ENCODE measurements at regions not wholly inside any gene's neighbourhood (a gene's known extent, or its start where the extent isn't known, plus 50 kb on each side); places are given as distances from the start of the nearest gene placed in this dataset.

- Histone ChIP-seq H3K4me1 (ENCODE audit: control insufficient read depth in 2 of 2, insufficient read depth in 1 of 2, low read depth in 1 of 2, low read length in 2 of 2) (peaks cover 0 to 1% of the 10 kb centered on the region in 2 donors), H3K36me3 (replicated peaks in 1 of 2; ENCODE audit: control insufficient read depth in 2 of 2, insufficient read depth in 2 of 2, low read length in 2 of 2) (no peaks in the 10 kb centered on the region), H2AFZ (ENCODE audit: low read length) (no peak overlapping the region), H4K91ac (ENCODE audit: low read depth, low read length, poor library complexity) (no peak overlapping the region), H3K9me3 (replicated peaks in 1 of 2; ENCODE audit: control insufficient read depth in 2 of 2, insufficient read depth in 1 of 2, low read depth in 1 of 2, low read length in 2 of 2) (no peaks in the 10 kb centered on the region), H2AK5ac (ENCODE audit: low read depth, low read length) (no peak overlapping the region), H2BK120ac (ENCODE audit: low read depth, low read length) (no peak overlapping the region), H3K9ac (ENCODE audit: low read depth, low read length, poor library complexity) (no peak overlapping the region), H3K4me3 (ENCODE audit: low read length in 2 of 2) (no peak overlapping the region), H3K4me2 (ENCODE audit: insufficient read depth, low read length, poor library complexity, severe bottlenecking) (no peak overlapping the region), H3K27ac (replicated peaks; ENCODE audit: low read length) (no peak overlapping the region), H3K27me3 (ENCODE audit: control insufficient read depth in 3 of 3, insufficient read depth in 3 of 3, low read depth in 1 of 3, low read length in 3 of 3) (peaks cover 0 to 9% (median 0%) of the 10 kb centered on the region in 3 experiments), H2BK12ac (ENCODE audit: low read length) (no peak overlapping the region), H3K14ac (ENCODE audit: low read length) (peak overlapping the region; percentile 50), H3K79me1 (ENCODE audit: low read depth, low read length) (no peaks in the 10 kb centered on the region), H2BK15ac (ENCODE audit: low read length) (no peak overlapping the region), H4K8ac (ENCODE audit: low read depth, low read length) (no peak overlapping the region), H3K18ac (ENCODE audit: low read length) (no peak overlapping the region), H3K23ac (ENCODE audit: low read depth, low read length, poor library complexity) (no peak overlapping the region), H2BK5ac (ENCODE audit: low read length) (no peak overlapping the region), H3K4ac (ENCODE audit: low read length) (no peak overlapping the region)
- no peak for DNase-seq (ENCODE audit: low spot score)
- no CpG with 5 or more reads among the region's 6 CpGs for WGBS, 2 donors (ENCODE audit: extremely low coverage in 2 of 2, insufficient read length in 2 of 2, insufficient replicate concordance in 1 of 2)
Measured at GRCh38 chr1:5617179-5617520, 375.1 kb downstream of the NPHP4 start.

- Histone ChIP-seq H2BK120ac (ENCODE audit: low read depth, low read length) (no peak overlapping the region), H3K79me1 (ENCODE audit: low read depth, low read length) (no peaks in the 10 kb centered on the region), H3K9ac (ENCODE audit: low read depth, low read length, poor library complexity) (no peak overlapping the region), H3K4me2 (ENCODE audit: insufficient read depth, low read length, poor library complexity, severe bottlenecking) (no peak overlapping the region), H2AFZ (ENCODE audit: low read length) (no peak overlapping the region), H3K27me3 (ENCODE audit: control insufficient read depth in 3 of 3, insufficient read depth in 3 of 3, low read depth in 1 of 3, low read length in 3 of 3) (peaks cover 0 to 9% (median 0%) of the 10 kb centered on the region in 3 experiments), H3K23ac (ENCODE audit: low read depth, low read length, poor library complexity) (no peak overlapping the region), H2AK5ac (ENCODE audit: low read depth, low read length) (no peak overlapping the region), H3K18ac (ENCODE audit: low read length) (no peak overlapping the region), H2BK12ac (ENCODE audit: low read length) (no peak overlapping the region), H3K27ac (replicated peaks; ENCODE audit: low read length) (no peak overlapping the region), H3K14ac (ENCODE audit: low read length) (no peak overlapping the region), H3K4me1 (ENCODE audit: control insufficient read depth in 2 of 2, insufficient read depth in 1 of 2, low read depth in 1 of 2, low read length in 2 of 2) (peaks cover 0 to 1% of the 10 kb centered on the region in 2 donors), H4K91ac (ENCODE audit: low read depth, low read length, poor library complexity) (no peak overlapping the region), H3K4ac (ENCODE audit: low read length) (no peak overlapping the region), H4K8ac (ENCODE audit: low read depth, low read length) (no peak overlapping the region), H3K36me3 (replicated peaks in 1 of 2; ENCODE audit: control insufficient read depth in 2 of 2, insufficient read depth in 2 of 2, low read length in 2 of 2) (no peaks in the 10 kb centered on the region), H3K4me3 (ENCODE audit: low read length in 2 of 2) (no peak overlapping the region), H3K9me3 (replicated peaks in 1 of 2; ENCODE audit: control insufficient read depth in 2 of 2, insufficient read depth in 1 of 2, low read depth in 1 of 2, low read length in 2 of 2) (no peaks in the 10 kb centered on the region), H2BK15ac (ENCODE audit: low read length) (no peak overlapping the region), H2BK5ac (ENCODE audit: low read length) (no peak overlapping the region)
- WGBS, 2 donors (ENCODE audit: extremely low coverage in 2 of 2, insufficient read length in 2 of 2, insufficient replicate concordance in 1 of 2) = no CpG with 5 or more reads among the region's 22 CpGs
- no peak for DNase-seq (ENCODE audit: low spot score)
Measured at GRCh38 chr1:5616366-5617178, 375.7 kb downstream of the NPHP4 start.

- Histone ChIP-seq H2BK5ac (ENCODE audit: low read length) (no peak overlapping the region), H4K8ac (ENCODE audit: low read depth, low read length) (no peak overlapping the region), H3K4me3 (ENCODE audit: low read length in 2 of 2) (no peak overlapping the region), H3K18ac (ENCODE audit: low read length) (no peak overlapping the region), H2BK15ac (ENCODE audit: low read length) (no peak overlapping the region), H3K36me3 (replicated peaks in 1 of 2; ENCODE audit: control insufficient read depth in 2 of 2, insufficient read depth in 2 of 2, low read length in 2 of 2) (no peaks in the 10 kb centered on the region), H3K27ac (replicated peaks; ENCODE audit: low read length) (no peak overlapping the region), H3K4ac (ENCODE audit: low read length) (no peak overlapping the region), H2AFZ (ENCODE audit: low read length) (no peak overlapping the region), H3K9ac (ENCODE audit: low read depth, low read length, poor library complexity) (no peak overlapping the region), H3K79me1 (ENCODE audit: low read depth, low read length) (no peaks in the 10 kb centered on the region), H3K14ac (ENCODE audit: low read length) (no peak overlapping the region), H3K4me2 (ENCODE audit: insufficient read depth, low read length, poor library complexity, severe bottlenecking) (no peak overlapping the region), H2AK5ac (ENCODE audit: low read depth, low read length) (no peak overlapping the region), H2BK12ac (ENCODE audit: low read length) (no peak overlapping the region), H3K9me3 (replicated peaks in 1 of 2; ENCODE audit: control insufficient read depth in 2 of 2, insufficient read depth in 1 of 2, low read depth in 1 of 2, low read length in 2 of 2) (no peaks in the 10 kb centered on the region), H3K23ac (ENCODE audit: low read depth, low read length, poor library complexity) (no peak overlapping the region), H2BK120ac (ENCODE audit: low read depth, low read length) (no peak overlapping the region), H3K4me1 (ENCODE audit: control insufficient read depth in 2 of 2, insufficient read depth in 1 of 2, low read depth in 1 of 2, low read length in 2 of 2) (peaks cover 0 to 1% of the 10 kb centered on the region in 2 donors), H3K27me3 (ENCODE audit: control insufficient read depth in 3 of 3, insufficient read depth in 3 of 3, low read depth in 1 of 3, low read length in 3 of 3) (peaks cover 0 to 9% (median 0%) of the 10 kb centered on the region in 3 experiments), H4K91ac (ENCODE audit: low read depth, low read length, poor library complexity) (no peak overlapping the region)
- DNase-seq (ENCODE audit: low spot score) = no peak
- WGBS, 2 donors (ENCODE audit: extremely low coverage in 2 of 2, insufficient read length in 2 of 2, insufficient replicate concordance in 1 of 2) = no CpG with 5 or more reads among the region's 5 CpGs
Measured at GRCh38 chr1:5615076-5615475, 377.1 kb downstream of the NPHP4 start.

- Histone ChIP-seq H2BK120ac (ENCODE audit: low read depth, low read length) (no peak overlapping the region), H2BK15ac (ENCODE audit: low read length) (no peak overlapping the region), H3K4me3 (ENCODE audit: low read length in 2 of 2) (no peak overlapping the region), H3K27ac (replicated peaks; ENCODE audit: low read length) (no peak overlapping the region), H3K9ac (ENCODE audit: low read depth, low read length, poor library complexity) (no peak overlapping the region), H2AK5ac (ENCODE audit: low read depth, low read length) (no peak overlapping the region), H2BK12ac (ENCODE audit: low read length) (no peak overlapping the region), H4K91ac (ENCODE audit: low read depth, low read length, poor library complexity) (no peak overlapping the region), H2BK5ac (ENCODE audit: low read length) (no peak overlapping the region), H3K18ac (ENCODE audit: low read length) (no peak overlapping the region), H4K8ac (ENCODE audit: low read depth, low read length) (no peak overlapping the region), H3K4ac (ENCODE audit: low read length) (no peak overlapping the region), H3K27me3 (ENCODE audit: control insufficient read depth in 3 of 3, insufficient read depth in 3 of 3, low read depth in 1 of 3, low read length in 3 of 3) (peaks cover 0 to 9% (median 0%) of the 10 kb centered on the region in 3 experiments), H3K4me2 (ENCODE audit: insufficient read depth, low read length, poor library complexity, severe bottlenecking) (no peak overlapping the region), H3K79me1 (ENCODE audit: low read depth, low read length) (no peaks in the 10 kb centered on the region), H3K36me3 (replicated peaks in 1 of 2; ENCODE audit: control insufficient read depth in 2 of 2, insufficient read depth in 2 of 2, low read length in 2 of 2) (no peaks in the 10 kb centered on the region), H2AFZ (ENCODE audit: low read length) (no peak overlapping the region), H3K23ac (ENCODE audit: low read depth, low read length, poor library complexity) (no peak overlapping the region), H3K14ac (ENCODE audit: low read length) (no peak overlapping the region), H3K4me1 (ENCODE audit: control insufficient read depth in 2 of 2, insufficient read depth in 1 of 2, low read depth in 1 of 2, low read length in 2 of 2) (peaks cover 0 to 1% of the 10 kb centered on the region in 2 donors), H3K9me3 (replicated peaks in 1 of 2; ENCODE audit: control insufficient read depth in 2 of 2, insufficient read depth in 1 of 2, low read depth in 1 of 2, low read length in 2 of 2) (no peaks in the 10 kb centered on the region)
- WGBS, 2 donors (ENCODE audit: extremely low coverage in 2 of 2, insufficient read length in 2 of 2, insufficient replicate concordance in 1 of 2) = no CpG with 5 or more reads among the region's 4 CpGs
- no peak for DNase-seq (ENCODE audit: low spot score)
Measured at GRCh38 chr1:5613900-5614299, 378.3 kb downstream of the NPHP4 start.
